ENCODE measurements at regions not wholly inside any gene's neighbourhood (a gene's known extent, or its start where the extent isn't known, plus 50 kb on each side); places are given as distances from the start of the nearest gene placed in this dataset.

DNA sequence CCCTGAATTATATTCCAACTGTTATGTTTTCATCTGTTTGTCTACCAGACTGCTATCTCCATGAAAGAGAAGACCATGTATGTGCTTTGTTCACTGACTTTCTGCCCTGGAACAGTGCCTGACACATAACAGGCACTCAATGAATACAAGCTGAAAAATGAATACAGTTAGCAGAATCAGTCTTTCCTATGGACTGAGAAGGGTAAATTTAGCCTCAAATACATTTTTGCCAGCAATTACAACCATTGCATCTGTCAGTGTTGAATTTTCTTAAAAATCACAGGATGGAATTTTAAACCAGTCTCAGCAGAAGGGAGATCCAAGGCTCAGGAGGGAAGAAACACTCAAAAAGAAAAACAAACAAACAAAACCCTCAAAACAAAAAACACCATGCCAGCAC, 1018.1 kb downstream of the XPNPEP1 start:
- intact Hi-C loops (cut with DNase I): no loop called here
- ATAC-seq (ENCODE audit: low FRiP score) (no peak), DNase-seq (no peak)
- Histone ChIP-seq H3K4me3 (ENCODE audit: low read length in 2 of 2) (no peak overlapping the region), H3K27ac (ENCODE audit: low read depth in 1 of 2, low read length in 2 of 2) (no peak overlapping the region), H3K27me3 (ENCODE audit: control insufficient read depth in 1 of 2, insufficient read depth in 2 of 2, low read length in 1 of 2) (no peaks in the 10 kb centered on the region), H3K4me1 (ENCODE audit: control insufficient read depth in 1 of 2, insufficient read depth in 2 of 2, low read length in 2 of 2) (peaks cover 0 to 1% of the 10 kb centered on the region in 2 donors), H3K36me3 (ENCODE audit: control insufficient read depth in 1 of 2, insufficient read depth in 2 of 2, low read length in 1 of 2) (no peaks in the 10 kb centered on the region), H3K9me3 (ENCODE audit: control insufficient read depth, low read length) (no peaks in the 10 kb centered on the region)

DNA sequence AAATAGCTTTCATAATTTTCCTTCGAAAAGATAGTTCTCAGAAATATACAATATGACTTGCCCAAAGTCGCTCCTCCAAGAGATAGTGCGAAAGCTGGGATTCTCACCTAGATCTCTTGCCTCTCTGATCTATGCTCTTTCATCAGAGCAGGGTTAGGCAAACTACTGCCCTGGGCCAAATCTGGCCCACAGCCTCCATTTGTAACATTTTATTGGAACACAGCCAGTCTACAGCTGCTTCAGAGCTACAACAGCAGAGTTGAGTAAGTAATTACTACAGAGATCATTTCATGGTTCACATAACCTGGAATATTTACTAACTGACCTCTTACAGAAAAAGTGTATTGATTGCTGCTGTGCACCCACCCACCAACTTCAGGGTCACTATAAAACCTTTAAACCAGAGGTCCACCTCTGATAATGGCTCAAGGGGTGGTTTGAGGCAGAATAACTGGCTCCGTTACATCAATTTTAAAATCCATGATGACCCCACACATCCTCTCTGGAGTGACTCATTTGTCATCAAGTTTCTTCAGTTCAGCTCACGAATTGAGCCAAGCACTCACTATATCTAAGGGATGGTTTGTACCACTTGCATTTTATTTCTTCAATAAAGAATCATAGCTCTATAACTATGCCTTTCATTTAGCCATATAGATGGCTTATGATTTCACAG, 1019.0 kb downstream of the XPNPEP1 start:
- ATAC-seq (ENCODE audit: low FRiP score) (no peak), DNase-seq (no peak)
- no peak overlapping the region for H3K4me3 ChIP-seq (ENCODE audit: low read length in 2 of 2)
- WGBS, 2 donors: 73 to 77% methylated on average over 5 of the region's 5 CpGs
- no peaks in the 10 kb centered on the region for H3K9me3 ChIP-seq (ENCODE audit: control insufficient read depth, low read length)
- no peaks in the 10 kb centered on the region for H3K27me3 ChIP-seq (ENCODE audit: control insufficient read depth in 1 of 2, insufficient read depth in 2 of 2, low read length in 1 of 2)
- H3K27ac ChIP-seq (ENCODE audit: low read depth in 1 of 2, low read length in 2 of 2): no peak overlapping the region
- intact Hi-C loops (cut with DNase I): no loop called here
- peaks cover 0 to 1% of the 10 kb centered on the region in 2 donors for H3K4me1 ChIP-seq (ENCODE audit: control insufficient read depth in 1 of 2, insufficient read depth in 2 of 2, low read length in 2 of 2)
- H3K36me3 ChIP-seq (ENCODE audit: control insufficient read depth in 1 of 2, insufficient read depth in 2 of 2, low read length in 1 of 2): no peaks in the 10 kb centered on the region

- Histone ChIP-seq H3K36me3 (ENCODE audit: control insufficient read depth in 1 of 2, insufficient read depth in 2 of 2, low read length in 1 of 2) (no peaks in the 10 kb centered on the region), H3K4me3 (ENCODE audit: low read length in 2 of 2) (no peak overlapping the region), H3K27ac (ENCODE audit: low read depth in 1 of 2, low read length in 2 of 2) (no peak overlapping the region), H3K4me1 (ENCODE audit: control insufficient read depth in 1 of 2, insufficient read depth in 2 of 2, low read length in 2 of 2) (peaks cover 0 to 1% of the 10 kb centered on the region in 2 donors), H3K9me3 (ENCODE audit: control insufficient read depth, low read length) (no peaks in the 10 kb centered on the region), H3K27me3 (ENCODE audit: control insufficient read depth in 1 of 2, insufficient read depth in 2 of 2, low read length in 1 of 2) (no peaks in the 10 kb centered on the region)
- intact Hi-C loops (cut with DNase I): no loop called here
- no peak for ATAC-seq (ENCODE audit: low FRiP score)
- DNase-seq: no peak
- 39 to 49% methylated on average over 6 of the region's 6 CpGs for WGBS, 2 donors
Observed at GRCh38 chr10:108902619-108903285, 1020.6 kb downstream of the XPNPEP1 start.

- no peak overlapping the region for H3K4me3 ChIP-seq (ENCODE audit: low read length in 2 of 2)
- intact Hi-C loops (cut with DNase I): no loop called here
- peaks cover 0 to 1% of the 10 kb centered on the region in 2 donors for H3K4me1 ChIP-seq (ENCODE audit: control insufficient read depth in 1 of 2, insufficient read depth in 2 of 2, low read length in 2 of 2)
- H3K9me3 ChIP-seq (ENCODE audit: control insufficient read depth, low read length): no peaks in the 10 kb centered on the region
- WGBS, 2 donors: 33 to 56% methylated on average over 4 of the region's 4 CpGs
- no peaks in the 10 kb centered on the region for H3K27me3 ChIP-seq (ENCODE audit: control insufficient read depth in 1 of 2, insufficient read depth in 2 of 2, low read length in 1 of 2)
- DNase-seq: no peak
- ATAC-seq (ENCODE audit: low FRiP score): no peak
- H3K27ac ChIP-seq (ENCODE audit: low read depth in 1 of 2, low read length in 2 of 2): no peak overlapping the region
- H3K36me3 ChIP-seq (ENCODE audit: control insufficient read depth in 1 of 2, insufficient read depth in 2 of 2, low read length in 1 of 2): no peaks in the 10 kb centered on the region
Observed at GRCh38 chr10:108901781-108902618, 1021.3 kb downstream of the XPNPEP1 start.

DNA sequence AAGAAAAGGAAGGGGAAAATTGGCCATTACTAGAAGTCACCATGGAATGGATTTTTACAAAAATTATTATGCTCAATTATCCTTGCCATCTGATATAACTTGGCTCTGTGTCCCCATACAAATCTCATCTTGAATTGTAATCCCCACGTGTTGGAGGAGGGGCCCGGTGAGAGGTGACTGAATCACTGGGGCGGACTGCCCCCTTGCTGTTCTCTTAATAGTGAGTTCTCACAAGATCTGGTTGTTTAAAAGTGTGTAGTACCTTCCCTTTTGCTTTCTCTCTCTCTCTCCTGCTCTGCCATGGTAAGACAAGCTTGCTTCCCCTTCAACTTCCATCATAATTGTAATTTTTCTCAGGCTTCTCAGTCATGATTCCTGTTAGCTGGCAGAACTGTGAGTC, 1023.6 kb downstream of the XPNPEP1 start:
- Histone ChIP-seq H3K27me3 (ENCODE audit: control insufficient read depth in 1 of 2, insufficient read depth in 2 of 2, low read length in 1 of 2) (no peaks in the 10 kb centered on the region), H3K9me3 (ENCODE audit: control insufficient read depth, low read length) (no peaks in the 10 kb centered on the region), H3K27ac (ENCODE audit: low read depth in 1 of 2, low read length in 2 of 2) (no peak overlapping the region), H3K4me3 (ENCODE audit: low read length in 2 of 2) (no peak overlapping the region), H3K36me3 (ENCODE audit: control insufficient read depth in 1 of 2, insufficient read depth in 2 of 2, low read length in 1 of 2) (no peaks in the 10 kb centered on the region), H3K4me1 (ENCODE audit: control insufficient read depth in 1 of 2, insufficient read depth in 2 of 2, low read length in 2 of 2) (no peaks in the 10 kb centered on the region)
- no peak for DNase-seq
- intact Hi-C loops (cut with DNase I): no loop called here
- ATAC-seq (ENCODE audit: low FRiP score): no peak
- 30 to 42% methylated on average over 3 of the region's 3 CpGs for WGBS, 2 donors

- DNase-seq (no peak), ATAC-seq (ENCODE audit: low FRiP score) (no peak)
- Histone ChIP-seq H3K36me3 (ENCODE audit: control insufficient read depth in 1 of 2, insufficient read depth in 2 of 2, low read length in 1 of 2) (no peaks in the 10 kb centered on the region), H3K27ac (ENCODE audit: low read depth in 1 of 2, low read length in 2 of 2) (no peak overlapping the region), H3K4me3 (ENCODE audit: low read length in 2 of 2) (no peak overlapping the region), H3K4me1 (ENCODE audit: control insufficient read depth in 1 of 2, insufficient read depth in 2 of 2, low read length in 2 of 2) (no peaks in the 10 kb centered on the region), H3K27me3 (ENCODE audit: control insufficient read depth in 1 of 2, insufficient read depth in 2 of 2, low read length in 1 of 2) (no peaks in the 10 kb centered on the region), H3K9me3 (ENCODE audit: control insufficient read depth, low read length) (no peaks in the 10 kb centered on the region)
- intact Hi-C loops (cut with DNase I): no loop called here
- 58 to 61% methylated on average over 8 of the region's 8 CpGs for WGBS, 2 donors
Observed at GRCh38 chr10:108894402-108895301, 1028.7 kb downstream of the XPNPEP1 start.

DNA sequence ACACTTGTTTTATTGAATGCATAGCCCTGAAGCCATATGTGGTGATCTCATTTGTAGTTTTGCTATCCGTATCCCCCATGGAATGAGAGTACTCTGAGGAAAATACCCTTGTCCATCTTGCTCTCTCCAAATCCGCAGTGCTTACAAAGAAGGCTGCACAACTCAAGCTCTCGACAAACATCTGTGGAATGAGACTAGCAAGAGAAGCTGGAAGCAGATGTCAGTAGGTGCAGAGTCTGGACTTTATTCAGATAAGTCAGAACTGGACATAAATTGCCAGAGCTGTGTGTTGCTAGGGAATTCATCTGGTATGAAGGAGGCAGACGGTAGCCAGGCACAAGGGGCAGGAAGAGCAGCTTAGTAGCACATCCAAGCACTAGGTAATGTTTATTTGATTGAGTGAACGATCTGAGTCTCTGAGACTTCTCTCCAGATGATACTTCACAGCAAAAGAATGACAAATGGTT, 1046.2 kb downstream of the XPNPEP1 start:
- H3K27ac ChIP-seq (ENCODE audit: low read depth in 1 of 2, low read length in 2 of 2): no peak overlapping the region
- H3K4me3 ChIP-seq (ENCODE audit: low read length in 2 of 2): no peak overlapping the region
- DNase-seq (no peak), ATAC-seq (ENCODE audit: low FRiP score) (no peak)
- whole genome bisulfite sequencing, 2 donors: 15 to 16% methylated on average over 5 of the region's 5 CpGs
- H3K9me3 ChIP-seq (ENCODE audit: control insufficient read depth, low read length): no peaks in the 10 kb centered on the region
- no peaks in the 10 kb centered on the region for H3K27me3 ChIP-seq (ENCODE audit: control insufficient read depth in 1 of 2, insufficient read depth in 2 of 2, low read length in 1 of 2)
- H3K36me3 ChIP-seq (ENCODE audit: control insufficient read depth in 1 of 2, insufficient read depth in 2 of 2, low read length in 1 of 2): no peaks in the 10 kb centered on the region
- H3K4me1 ChIP-seq (ENCODE audit: control insufficient read depth in 1 of 2, insufficient read depth in 2 of 2, low read length in 2 of 2): no peaks in the 10 kb centered on the region
- intact Hi-C loops (cut with DNase I): no loop called here

DNA sequence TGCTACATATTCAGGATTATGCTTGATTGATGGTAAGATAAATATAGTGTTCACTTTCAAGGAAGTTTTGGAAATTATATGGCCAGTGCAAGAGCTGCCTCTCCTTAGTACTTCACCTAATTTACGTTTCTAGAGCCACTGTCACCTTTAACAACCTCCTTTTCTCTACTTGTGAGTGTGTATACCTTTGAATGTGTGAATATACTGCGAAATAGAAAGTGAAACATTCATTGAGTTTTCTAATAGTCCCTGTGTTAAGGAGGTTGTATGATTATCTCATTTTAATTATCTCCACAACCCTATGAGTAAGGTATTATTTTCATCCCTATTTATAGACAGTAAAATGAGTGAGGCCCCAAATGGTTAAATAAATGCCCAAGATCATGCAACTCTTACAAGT, 1050.5 kb downstream of the XPNPEP1 start:
- 58 to 60% methylated on average over 2 of the region's 2 CpGs for WGBS, 2 donors
- H3K27me3 ChIP-seq (ENCODE audit: control insufficient read depth in 1 of 2, insufficient read depth in 2 of 2, low read length in 1 of 2): no peaks in the 10 kb centered on the region
- DNase-seq (no peak), ATAC-seq (ENCODE audit: low FRiP score) (no peak)
- no peak overlapping the region for H3K4me3 ChIP-seq (ENCODE audit: low read length in 2 of 2)
- no peaks in the 10 kb centered on the region for H3K4me1 ChIP-seq (ENCODE audit: control insufficient read depth in 1 of 2, insufficient read depth in 2 of 2, low read length in 2 of 2)
- intact Hi-C loops (cut with DNase I): no loop called here
- no peak overlapping the region for H3K27ac ChIP-seq (ENCODE audit: low read depth in 1 of 2, low read length in 2 of 2)
- H3K9me3 ChIP-seq (ENCODE audit: control insufficient read depth, low read length): no peaks in the 10 kb centered on the region
- H3K36me3 ChIP-seq (ENCODE audit: control insufficient read depth in 1 of 2, insufficient read depth in 2 of 2, low read length in 1 of 2): no peaks in the 10 kb centered on the region
